Panc1 (cell line): ENCODE measurements at regions not wholly inside any gene's neighbourhood (a gene's known extent, or its start where the extent isn't known, plus 50 kb on each side); places are given as distances from the start of the nearest gene placed in this dataset.

Source experiments
- ATAC-seq: fragments of 200-7000 bp; cut with Tn5 transposase; 2 replicates; pipeline ENCODE4 v1.9.1; 2020; ENCODE audit warnings: mild to moderate bottlenecking, moderate library complexity
- BruUV-seq: library from RNA; stranded (reverse); fragments of 400-500 nt; replicated peaks from 2 replicates; lab custom pipeline; 2021; lab: Mats Ljungman, UMichigan
- CTCF ChIA-PET: fragments of 300-600 bp; sonication (Branson Sonifier 250); formaldehyde crosslinking; loops from one replicate; lab custom pipeline; 2022; ENCODE audit warnings: antibody characterized with exemption; lab: Charles Lee
- POLR2A ChIA-PET: fragments of 300-600 bp; sonication (Branson Sonifier 250); formaldehyde crosslinking; loops from one replicate; lab custom pipeline; 2022; ENCODE audit warnings: antibody characterized with exemption; lab: Charles Lee
- DNase-seq: peaks from one replicate; pipeline ENCODE4 v3.0.0-alpha.2; 2010; ENCODE audit warnings: low read depth, low spot score
- H3K27ac ChIP-seq: 2 replicates; pipeline ENCODE4 v1.5.1; 2011; ENCODE audit warnings: mild to moderate bottlenecking, low read length, inconsistent platforms
- H3K27me3 ChIP-seq: fragments of 200-500 bp; sonication (Bioruptor generic); 2 replicates; pipeline ENCODE4 v1.6.0; 2014; ENCODE audit warnings: low read length, inconsistent platforms; ENCODE audit not compliant: control insufficient read depth, insufficient read depth
- H3K36me3 ChIP-seq: fragments of 200-500 bp; sonication (Bioruptor generic); 2 replicates; pipeline ENCODE4 v1.5.1; 2014; ENCODE audit warnings: inconsistent platforms, mild to moderate bottlenecking, low read length, moderate library complexity; ENCODE audit not compliant: control insufficient read depth, insufficient read depth
- H3K4me1 ChIP-seq: 2 replicates; pipeline ENCODE4 v1.5.1; 2011; ENCODE audit warnings: inconsistent platforms, mild to moderate bottlenecking, low read length, moderate library complexity; ENCODE audit not compliant: control insufficient read depth, insufficient read depth
- H3K4me3 ChIP-seq, 2 experiments: 2 replicates each; pipeline ENCODE4 v1.5.1; 2011 to 2012; ENCODE audit warnings: low read depth in 2 of 2, low read length in 2 of 2, mild to moderate bottlenecking in 2 of 2, inconsistent platforms in 1 of 2, moderate library complexity in 1 of 2
- H3K9me3 ChIP-seq: fragments of 200-500 bp; sonication (Bioruptor generic); 2 replicates; pipeline ENCODE4 v1.5.1; 2014; ENCODE audit warnings: low read depth, mild to moderate bottlenecking, inconsistent platforms, low read length, moderate library complexity; ENCODE audit not compliant: control insufficient read depth, insufficient read depth
- POLR2AphosphoS5 ChIP-seq: IDR thresholded peaks from 2 replicates; pipeline ENCODE4 v1.6.1; 2012; ENCODE audit warnings: mild to moderate bottlenecking, low read depth, low read length, moderate library complexity
- SIN3A ChIP-seq: IDR thresholded peaks from 2 replicates; pipeline ENCODE4 v1.6.1; 2012; ENCODE audit warnings: low read depth, mild to moderate bottlenecking, low read length, moderate library complexity, borderline replicate concordance; ENCODE audit not compliant: insufficient read depth
- TCF7L2 ChIP-seq: IDR thresholded peaks from 2 replicates; pipeline ENCODE4 v1.6.1; 2011; ENCODE audit warnings: mild to moderate bottlenecking, low read depth, low read length, inconsistent platforms
- in situ Hi-C: cut with HindIII; loops from 2 replicates; pipeline ENCODE4 v1.10.0; 2016; ENCODE audit warnings: low sequenced_read_pairs, low pct_unique_long_range_greater_than_20kb
- intact Hi-C: fragments of 100-400 bp; cut with micrococcal nuclease; formaldehyde crosslinking; loops from one replicate; pipeline ENCODE4 v1.10.0; 2022; ENCODE audit not compliant: unreplicated experiment
- TF ChIP-seq, protein P1 (sequence below): fragments of 450-650 bp; IDR thresholded peaks from 2 replicates; pipeline ENCODE4 v1.5.1; 2017; ENCODE audit warnings: mild to moderate bottlenecking
- TF ChIP-seq, protein P2 (sequence below), 2 experiments: IDR thresholded peaks; 2 replicates each; pipeline ENCODE4 v1.6.1; 2011 to 2012; ENCODE audit warnings: low read depth in 2 of 2, control low read depth in 1 of 2, low read length in 1 of 2, mild to moderate bottlenecking in 1 of 2, moderate library complexity in 1 of 2; ENCODE audit not compliant: insufficient read depth in 1 of 2

DNA sequence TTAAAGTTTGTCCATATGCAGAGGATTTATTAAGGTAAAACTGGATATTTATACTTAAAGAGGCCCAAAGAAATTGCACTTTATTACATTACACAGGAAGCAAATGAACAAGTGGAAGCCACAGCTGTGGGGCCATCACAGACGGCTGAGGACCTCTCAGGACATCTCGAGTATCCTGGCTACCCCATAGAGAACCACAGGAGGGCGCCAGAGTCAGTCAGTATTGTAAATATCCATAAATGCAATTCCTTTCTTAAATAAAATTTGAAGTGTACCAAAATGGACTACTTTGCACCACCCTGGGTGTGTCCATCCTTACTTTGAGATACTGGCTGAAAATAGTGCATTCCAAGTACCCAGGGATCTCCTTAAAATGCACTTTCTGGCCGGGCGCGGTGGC is 257.2 kb downstream of the MRPL39 start:
- DNase-seq (no peak), ATAC-seq (no peak)
- no TSS peak for BruUV-seq
- ChIA-PET CTCF (interaction anchor here (1.2 kb wide), 1 partner anchor 36 kb away, joined by 3 read pairs; no protein-coding TSS in a partner anchor), POLR2A (no interaction called here)
- Histone ChIP-seq H3K27ac (no peak overlapping the region), H3K9me3 (no peaks in the 10 kb centered on the region), H3K36me3 (no peaks in the 10 kb centered on the region), H3K27me3 (no peaks in the 10 kb centered on the region), H3K4me3 (no peak overlapping the region), H3K4me1 (no peaks in the 10 kb centered on the region)
- intact Hi-C loops (no loop called here), in situ Hi-C loops (no loop called here)
- no peak for TF ChIP-seq SIN3A
- TF ChIP-seq, protein P1, sequence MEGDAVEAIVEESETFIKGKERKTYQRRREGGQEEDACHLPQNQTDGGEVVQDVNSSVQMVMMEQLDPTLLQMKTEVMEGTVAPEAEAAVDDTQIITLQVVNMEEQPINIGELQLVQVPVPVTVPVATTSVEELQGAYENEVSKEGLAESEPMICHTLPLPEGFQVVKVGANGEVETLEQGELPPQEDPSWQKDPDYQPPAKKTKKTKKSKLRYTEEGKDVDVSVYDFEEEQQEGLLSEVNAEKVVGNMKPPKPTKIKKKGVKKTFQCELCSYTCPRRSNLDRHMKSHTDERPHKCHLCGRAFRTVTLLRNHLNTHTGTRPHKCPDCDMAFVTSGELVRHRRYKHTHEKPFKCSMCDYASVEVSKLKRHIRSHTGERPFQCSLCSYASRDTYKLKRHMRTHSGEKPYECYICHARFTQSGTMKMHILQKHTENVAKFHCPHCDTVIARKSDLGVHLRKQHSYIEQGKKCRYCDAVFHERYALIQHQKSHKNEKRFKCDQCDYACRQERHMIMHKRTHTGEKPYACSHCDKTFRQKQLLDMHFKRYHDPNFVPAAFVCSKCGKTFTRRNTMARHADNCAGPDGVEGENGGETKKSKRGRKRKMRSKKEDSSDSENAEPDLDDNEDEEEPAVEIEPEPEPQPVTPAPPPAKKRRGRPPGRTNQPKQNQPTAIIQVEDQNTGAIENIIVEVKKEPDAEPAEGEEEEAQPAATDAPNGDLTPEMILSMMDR: peak; percentile 56

DNA sequence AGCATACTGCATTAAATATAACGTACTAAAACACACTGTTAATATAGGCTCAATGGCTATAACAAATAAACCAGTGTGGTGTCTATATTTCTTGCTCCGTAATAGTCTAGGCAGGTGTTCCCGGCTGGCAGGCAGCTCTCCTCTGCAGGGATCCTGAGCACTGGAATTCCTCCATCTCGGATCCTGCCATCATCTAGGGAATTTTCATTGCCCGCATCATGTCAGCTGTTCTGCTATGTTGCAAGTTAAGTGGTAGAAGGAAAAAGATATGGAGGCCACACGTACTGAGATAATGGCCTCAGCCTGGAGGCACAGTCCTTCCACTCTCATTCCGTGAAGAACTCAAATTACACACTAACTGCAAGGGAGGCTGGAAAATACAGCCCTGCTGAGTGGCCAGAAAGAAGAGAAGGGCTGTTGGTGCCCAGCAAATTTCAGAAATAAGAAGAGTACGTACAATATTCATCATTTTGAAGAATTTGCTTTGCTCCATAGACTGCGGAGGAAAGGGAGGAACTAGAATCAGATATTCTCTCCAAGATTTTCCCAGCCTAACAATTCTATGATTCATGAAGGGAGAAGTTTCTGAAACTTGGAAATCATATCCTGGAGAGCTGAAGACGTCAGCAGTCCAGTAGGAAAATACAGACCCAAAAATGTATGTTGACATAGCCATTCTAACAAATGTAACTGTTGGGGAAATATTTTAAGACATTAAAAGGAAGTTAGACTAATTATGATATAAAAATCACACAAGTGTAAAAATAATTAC is 263.3 kb downstream of the MRPL39 start:
- no peak for ATAC-seq
- intact Hi-C loops: no loop called here
- no peaks in the 10 kb centered on the region for H3K27me3 ChIP-seq
- H3K9me3 ChIP-seq: no peaks in the 10 kb centered on the region
- no peak for DNase-seq
- H3K27ac ChIP-seq: no peak overlapping the region
- ChIA-PET POLR2A (no interaction called here), CTCF (no interaction called here)
- in situ Hi-C loops: no loop called here
- no TSS peak for BruUV-seq
- H3K36me3 ChIP-seq: no peaks in the 10 kb centered on the region
- no peaks in the 10 kb centered on the region for H3K4me1 ChIP-seq
- H3K4me3 ChIP-seq: no peak overlapping the region
- TF ChIP-seq POLR2AphosphoS5: no peak
- TF ChIP-seq, protein P1: no peak

DNA sequence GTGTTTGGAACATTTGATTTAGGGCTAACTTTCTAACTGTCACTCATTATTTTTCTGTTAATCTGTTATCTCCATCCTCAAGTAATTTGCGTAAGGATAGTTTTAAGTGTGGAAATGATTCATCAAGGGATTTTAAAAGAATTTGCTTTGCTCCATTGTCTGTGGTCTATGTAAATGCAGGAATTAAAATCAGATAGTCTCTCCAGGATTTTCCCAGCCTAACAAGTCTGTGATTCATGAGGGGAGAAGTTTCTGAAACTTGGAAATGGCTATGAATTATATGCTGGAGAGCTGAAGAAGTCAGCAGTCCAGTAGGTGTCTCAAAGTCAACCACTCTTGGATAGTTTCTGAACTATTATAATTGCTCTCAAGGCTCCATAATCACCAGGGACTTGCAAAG is 264.5 kb downstream of the MRPL39 start:
- no TSS peak for BruUV-seq

More for the DNA sequence above, 264.5 kb downstream of the MRPL39 start:
- CTCF ChIA-PET: no interaction called here
- no peaks in the 10 kb centered on the region for H3K36me3 ChIP-seq
- no peak overlapping the region for H3K4me3 ChIP-seq
- no peak for DNase-seq
- TF ChIP-seq TCF7L2 (no peak), POLR2AphosphoS5 (no peak), SIN3A (no peak)
- TF ChIP-seq, protein P2, sequence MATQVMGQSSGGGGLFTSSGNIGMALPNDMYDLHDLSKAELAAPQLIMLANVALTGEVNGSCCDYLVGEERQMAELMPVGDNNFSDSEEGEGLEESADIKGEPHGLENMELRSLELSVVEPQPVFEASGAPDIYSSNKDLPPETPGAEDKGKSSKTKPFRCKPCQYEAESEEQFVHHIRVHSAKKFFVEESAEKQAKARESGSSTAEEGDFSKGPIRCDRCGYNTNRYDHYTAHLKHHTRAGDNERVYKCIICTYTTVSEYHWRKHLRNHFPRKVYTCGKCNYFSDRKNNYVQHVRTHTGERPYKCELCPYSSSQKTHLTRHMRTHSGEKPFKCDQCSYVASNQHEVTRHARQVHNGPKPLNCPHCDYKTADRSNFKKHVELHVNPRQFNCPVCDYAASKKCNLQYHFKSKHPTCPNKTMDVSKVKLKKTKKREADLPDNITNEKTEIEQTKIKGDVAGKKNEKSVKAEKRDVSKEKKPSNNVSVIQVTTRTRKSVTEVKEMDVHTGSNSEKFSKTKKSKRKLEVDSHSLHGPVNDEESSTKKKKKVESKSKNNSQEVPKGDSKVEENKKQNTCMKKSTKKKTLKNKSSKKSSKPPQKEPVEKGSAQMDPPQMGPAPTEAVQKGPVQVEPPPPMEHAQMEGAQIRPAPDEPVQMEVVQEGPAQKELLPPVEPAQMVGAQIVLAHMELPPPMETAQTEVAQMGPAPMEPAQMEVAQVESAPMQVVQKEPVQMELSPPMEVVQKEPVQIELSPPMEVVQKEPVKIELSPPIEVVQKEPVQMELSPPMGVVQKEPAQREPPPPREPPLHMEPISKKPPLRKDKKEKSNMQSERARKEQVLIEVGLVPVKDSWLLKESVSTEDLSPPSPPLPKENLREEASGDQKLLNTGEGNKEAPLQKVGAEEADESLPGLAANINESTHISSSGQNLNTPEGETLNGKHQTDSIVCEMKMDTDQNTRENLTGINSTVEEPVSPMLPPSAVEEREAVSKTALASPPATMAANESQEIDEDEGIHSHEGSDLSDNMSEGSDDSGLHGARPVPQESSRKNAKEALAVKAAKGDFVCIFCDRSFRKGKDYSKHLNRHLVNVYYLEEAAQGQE (IDR thresholded peaks at IDR 0.05; ENCODE audit: insufficient read depth in 1 of 2, low read depth in 2 of 2, low read length in 1 of 2): no peak
- TF ChIP-seq, protein P1: no peak
- H3K27ac ChIP-seq: no peak overlapping the region
- no peaks in the 10 kb centered on the region for H3K27me3 ChIP-seq
- no peaks in the 10 kb centered on the region for H3K9me3 ChIP-seq
- H3K4me1 ChIP-seq: no peaks in the 10 kb centered on the region
- intact Hi-C loops: no loop called here
- ATAC-seq: no peak
- POLR2A ChIA-PET: no interaction called here
- in situ Hi-C loops: no loop called here
